GM18519 (cell line): ENCODE measurements at regions not wholly inside any gene's neighbourhood (a gene's known extent, or its start where the extent isn't known, plus 50 kb on each side); places are given as distances from the start of the nearest gene placed in this dataset.

ENCODE experiments used
- ATAC-seq: cut with Tn5 transposase; IDR thresholded peaks from one replicate; pipeline ENCODE4 v1.9.1; 2021; ENCODE audit warnings: mild to moderate bottlenecking, moderate library complexity; ENCODE audit not compliant: unreplicated experiment, low FRiP score

DNA sequence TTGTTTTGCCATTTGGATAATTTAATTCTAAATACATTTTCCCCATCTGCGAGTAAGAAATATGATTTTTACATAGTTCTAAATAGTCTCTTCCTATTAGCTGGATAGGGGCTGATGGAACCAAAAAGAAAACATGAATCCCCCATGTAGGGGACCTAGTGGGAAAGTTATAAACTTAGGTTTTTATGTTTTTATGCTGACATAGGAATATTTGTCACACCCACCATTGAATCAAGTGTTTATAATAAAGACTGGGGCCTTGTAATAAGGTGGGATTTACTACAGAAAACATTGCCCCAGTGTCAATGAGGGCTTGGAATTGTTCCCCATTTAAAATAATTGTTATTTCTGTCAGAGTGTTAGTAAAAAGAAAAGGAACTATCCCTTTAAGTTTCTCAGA is 2506.6 kb downstream of the PCDH7 start:
- ATAC-seq = no peak

DNA sequence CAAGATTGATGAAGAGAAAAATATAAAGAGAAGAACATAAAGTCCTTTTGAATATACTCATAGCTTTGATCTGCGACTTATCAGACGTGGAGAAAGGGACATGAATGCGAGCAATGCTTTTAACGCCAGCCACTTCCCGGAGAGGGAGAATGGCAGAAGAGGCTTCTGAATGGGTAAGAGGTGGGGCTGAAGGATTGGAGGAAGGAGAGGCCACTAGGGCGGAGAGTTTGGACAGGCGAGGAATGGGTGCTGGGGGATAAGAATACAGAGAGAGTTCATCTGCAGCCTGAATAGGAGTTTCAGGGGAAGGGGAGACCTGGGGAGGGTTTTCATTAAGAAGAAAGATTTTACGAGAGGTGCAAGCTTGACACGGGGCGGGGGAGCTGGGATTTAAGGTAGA is 2534.9 kb downstream of the PCDH7 start:
- no peak for ATAC-seq

DNA sequence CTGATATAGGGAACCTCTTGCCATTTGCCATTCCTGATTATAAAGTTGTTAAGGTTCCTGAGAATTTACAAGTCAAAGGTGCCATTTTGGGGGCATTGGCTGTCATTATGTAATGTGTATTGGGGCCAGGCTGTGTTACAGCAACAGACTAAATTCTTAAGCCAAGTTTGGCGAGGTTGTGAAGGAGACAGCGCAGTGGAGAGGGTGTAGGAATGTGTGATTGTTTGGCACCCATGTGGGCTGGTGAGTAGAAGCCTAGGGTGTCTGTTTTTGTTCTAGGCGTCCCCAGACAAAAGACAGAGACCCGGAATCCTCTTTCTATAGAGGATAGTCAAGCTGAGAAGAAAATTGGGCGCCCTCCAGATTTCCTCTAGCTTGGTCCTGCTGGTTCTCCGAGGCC is 2535.3 kb downstream of the PCDH7 start:
- ATAC-seq = no peak

DNA sequence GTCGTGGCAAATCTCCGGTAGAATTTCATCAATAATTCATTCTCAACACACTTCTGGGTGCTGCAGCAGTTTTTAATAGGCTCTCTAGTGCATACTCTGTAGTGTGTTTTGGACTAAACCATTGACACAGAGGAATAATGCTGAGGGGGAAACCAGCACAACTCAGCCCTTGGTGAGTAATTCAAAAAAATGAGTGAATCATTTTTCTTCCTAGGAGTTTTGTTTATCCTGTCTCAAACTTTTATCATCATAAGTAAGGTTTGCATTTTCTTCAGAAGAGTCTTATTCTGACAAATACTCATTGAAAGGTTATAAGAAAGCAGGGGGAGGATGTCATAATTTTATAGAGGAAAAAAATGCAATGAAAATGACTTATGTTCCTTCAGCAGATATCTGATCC is 2542.7 kb downstream of the PCDH7 start:
- no peak for ATAC-seq

DNA sequence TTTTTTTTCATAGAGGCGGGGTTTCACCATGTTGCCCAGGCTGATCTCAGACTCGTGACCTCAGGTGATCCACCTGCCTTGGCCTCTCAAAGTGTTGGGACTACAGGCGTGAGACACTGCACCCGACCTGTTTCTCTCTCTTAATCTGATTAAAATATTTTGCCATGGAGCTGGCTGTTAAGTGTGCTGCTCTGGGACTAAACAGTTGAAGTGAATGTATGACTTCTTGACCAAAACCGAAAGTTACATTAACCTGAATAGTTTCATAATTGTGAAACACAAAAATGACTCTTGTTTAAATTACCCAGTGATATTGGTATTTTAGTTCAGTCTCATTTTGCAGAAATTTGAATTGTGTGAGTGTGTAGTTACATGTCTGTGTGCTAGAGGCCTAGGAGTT is 2548.6 kb downstream of the PCDH7 start:
- no peak for ATAC-seq

DNA sequence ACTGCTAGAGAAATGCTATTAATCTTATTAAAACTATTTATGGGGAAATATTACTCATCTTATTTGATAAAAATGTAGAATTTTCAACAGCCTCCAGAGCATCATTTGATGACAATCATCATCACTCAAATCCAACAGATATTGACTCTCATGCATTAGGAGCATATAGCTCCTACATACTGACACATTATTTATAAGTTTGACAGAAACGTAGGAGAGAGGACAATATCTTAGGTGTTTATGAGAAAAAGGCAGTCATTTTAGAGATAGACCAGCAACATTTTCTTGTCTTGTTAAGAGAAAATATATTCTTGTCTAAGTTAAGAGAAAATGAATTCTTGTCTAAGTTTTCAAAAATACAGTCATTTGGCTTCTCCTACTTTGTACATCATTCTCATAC is 2550.2 kb downstream of the PCDH7 start:
- ATAC-seq = no peak

DNA sequence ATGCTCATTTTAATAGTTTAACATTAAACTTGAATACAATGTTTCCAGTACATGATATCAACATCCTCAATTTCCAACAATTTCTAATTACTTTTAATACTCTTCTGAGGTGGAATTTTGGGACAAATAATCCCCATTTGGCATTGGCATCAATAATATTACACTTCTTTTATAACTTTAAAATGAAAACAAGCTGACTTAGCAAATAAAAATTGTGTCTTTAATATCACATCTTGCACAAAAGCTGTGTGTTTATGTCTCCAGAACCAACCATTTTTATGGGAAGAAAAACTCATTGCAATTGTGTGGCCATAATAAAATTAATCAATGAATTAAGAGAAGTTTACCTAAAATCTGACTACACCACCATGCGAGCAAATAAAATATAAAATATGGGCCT is 2552.6 kb downstream of the PCDH7 start:
- no peak for ATAC-seq

DNA sequence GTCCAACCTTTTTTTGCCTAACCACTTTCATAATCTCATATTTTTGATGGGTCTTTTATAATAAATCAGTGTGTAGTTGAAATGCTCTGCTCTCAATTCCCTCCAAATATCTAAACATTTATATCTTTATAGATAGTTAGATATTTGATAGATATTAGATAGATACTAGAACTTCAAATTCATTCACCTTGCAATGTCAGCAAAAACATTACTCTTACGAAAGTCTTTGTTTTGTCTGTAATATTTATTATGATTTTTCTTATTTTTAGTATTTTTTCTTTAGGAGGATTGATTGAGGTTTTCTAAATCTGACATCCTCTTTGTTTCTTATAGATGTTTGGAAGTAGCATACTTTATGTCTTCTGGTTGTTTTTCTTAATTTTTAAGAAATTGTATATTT is 2563.6 kb downstream of the PCDH7 start:
- no peak for ATAC-seq

DNA sequence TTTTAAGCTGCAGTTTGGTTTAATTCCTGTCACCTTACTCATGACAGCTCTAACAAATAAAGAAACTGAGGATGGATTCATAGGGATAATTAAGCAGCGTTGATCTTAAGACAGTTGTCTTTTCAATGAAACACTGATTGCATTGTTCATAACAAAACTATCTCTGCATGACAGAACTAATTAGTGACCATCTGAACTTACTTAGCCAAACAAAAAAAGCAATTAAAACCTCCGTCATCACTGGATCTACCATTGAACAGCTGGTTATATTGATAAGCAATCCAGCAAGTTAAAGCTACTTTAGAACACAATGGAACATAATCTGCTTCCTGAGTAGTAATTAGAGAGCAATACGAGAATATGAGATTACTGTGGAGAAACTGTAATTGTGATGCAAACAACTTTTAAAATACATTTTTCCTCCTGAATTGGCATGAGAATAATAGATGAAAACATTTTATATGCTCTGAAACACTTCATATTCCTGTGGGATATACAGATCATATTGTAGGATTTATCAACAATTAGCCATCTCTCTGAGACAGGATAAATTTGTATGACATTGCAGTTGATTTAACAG is 2576.8 kb downstream of the PCDH7 start:
- ATAC-seq = no peak

DNA sequence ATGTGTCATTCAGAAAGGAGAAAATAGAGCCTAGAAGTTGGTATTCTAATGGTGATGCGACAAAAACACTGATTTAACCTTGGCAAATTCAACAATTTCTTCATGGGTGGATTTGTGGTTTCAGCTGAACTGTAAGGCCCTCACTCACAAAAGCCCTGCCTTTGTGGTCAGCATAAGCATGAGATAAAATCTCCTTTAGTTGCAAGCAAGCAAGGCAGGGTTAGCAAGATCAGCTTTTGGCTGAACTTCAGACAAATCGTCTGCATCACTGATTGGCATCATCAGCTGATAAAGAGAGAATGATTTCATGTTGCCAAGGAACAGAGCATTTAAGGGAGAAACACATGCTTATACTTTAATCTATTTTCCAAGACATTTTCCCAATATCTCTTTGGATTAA is 2582.2 kb downstream of the PCDH7 start:
- no peak for ATAC-seq

DNA sequence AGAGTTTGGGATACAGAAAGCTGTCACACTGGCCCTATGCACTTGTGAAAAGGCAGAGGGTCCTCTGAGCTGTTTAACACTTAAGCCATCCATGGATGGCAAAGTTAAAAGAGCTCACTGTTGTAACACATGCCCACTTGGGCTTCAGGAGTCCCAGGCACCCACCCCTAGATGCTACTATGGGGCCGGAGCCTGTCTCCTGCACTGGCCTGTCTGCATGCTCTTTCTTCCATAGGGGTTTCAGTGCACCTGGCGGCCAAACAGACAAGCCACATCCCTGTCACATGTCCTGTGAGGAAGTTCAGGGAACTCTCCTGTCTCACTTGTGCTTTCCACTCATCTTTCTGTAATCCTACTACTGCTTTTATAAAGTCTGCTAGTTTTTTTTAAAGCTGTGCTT is 2586.0 kb downstream of the PCDH7 start:
- no peak for ATAC-seq

DNA sequence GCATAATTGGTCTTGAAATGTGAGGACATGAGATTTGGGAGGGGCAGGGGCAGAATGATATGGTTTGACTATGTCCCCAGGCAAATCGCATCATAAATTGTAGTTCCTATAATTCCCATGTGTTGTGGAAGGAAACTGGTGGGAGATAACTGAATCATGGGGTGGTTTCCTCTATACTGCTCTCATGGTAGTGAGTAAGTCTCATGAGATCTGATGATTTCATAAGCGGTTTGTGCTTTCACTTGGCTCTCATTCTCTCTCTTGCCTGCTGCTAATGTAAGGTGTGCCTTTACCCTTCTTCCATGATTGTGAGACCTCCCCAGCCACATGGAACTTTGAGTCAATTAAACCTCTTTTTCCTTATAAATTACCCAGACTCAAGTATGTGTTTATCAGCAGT is 2595.9 kb downstream of the PCDH7 start:
- ATAC-seq = no peak

DNA sequence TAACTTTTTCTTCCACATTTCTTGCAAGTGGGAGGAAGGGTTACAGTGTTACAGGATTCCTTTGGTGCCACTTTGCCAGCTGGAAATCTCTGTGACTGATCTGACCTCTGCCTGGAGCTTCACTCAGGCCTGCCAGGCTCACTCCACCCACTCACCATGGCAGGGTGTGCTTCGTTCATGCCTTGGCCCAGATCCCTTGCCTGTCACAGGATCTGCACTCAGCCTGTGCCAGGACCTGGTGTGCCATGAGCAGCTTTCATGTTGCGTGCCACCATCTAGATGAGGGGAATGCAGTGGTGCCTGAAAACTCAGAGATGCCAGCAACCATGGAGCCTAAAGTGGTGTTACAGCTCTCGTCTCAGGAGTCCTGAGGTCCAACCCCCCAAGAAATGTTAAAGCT is 2596.4 kb downstream of the PCDH7 start:
- ATAC-seq = no peak

DNA sequence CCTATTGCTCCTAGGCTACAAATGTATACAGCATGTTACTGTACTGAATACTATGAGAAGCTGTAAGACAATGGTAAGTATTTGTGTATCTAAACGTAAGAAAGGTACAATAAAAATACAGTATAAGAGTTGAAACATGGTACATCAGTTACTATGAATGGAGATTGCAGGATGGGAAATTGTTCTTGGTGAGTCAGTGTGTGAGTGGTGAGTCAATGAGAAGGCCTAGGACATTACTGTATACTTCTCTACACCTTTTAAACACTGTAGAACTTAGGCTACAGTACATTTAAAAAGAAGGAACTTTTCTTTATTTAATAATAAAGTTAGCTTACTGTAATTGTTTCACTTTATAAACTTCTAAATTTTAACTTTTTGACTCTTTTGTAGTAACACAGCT is 2603.2 kb downstream of the PCDH7 start:
- ATAC-seq = no peak

DNA sequence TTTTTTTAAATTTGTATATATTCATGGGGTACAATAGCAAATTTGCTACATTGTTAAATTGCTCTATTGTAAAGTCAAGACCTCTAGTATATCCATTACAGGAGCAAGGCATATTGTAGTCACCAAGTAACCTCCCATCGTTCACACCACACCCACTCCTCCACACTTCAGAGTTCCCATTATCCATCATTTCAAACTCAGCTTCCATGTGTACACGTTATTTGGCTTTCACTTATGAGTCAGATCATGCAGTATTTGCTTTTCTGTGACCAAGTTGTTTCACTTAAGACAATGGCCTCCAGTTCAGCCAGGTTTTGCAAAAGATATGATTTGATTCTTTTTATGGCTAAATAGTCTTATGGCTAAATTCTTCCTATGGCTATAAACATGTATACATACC is 2614.2 kb downstream of the PCDH7 start:
- ATAC-seq = no peak

DNA sequence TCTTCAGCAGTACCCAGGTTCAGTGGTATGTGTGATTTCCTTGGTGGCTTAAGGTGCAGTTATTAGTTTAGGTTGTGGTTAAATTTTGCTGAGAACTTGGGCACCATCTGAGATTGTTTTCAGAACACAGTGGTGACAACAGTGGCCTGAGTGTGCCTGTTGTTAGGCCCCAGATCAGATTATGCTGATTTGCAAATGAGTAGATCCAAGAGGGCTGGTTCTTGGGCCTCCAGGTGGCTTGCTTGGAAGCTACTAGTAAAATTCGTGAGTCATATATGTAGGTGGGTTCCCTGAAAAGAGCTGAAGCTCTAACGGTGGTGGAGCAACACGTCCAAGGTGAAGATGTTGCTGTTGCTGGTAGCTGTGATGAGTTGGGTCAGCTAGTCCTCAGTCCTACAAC is 2619.6 kb downstream of the PCDH7 start:
- no peak for ATAC-seq

DNA sequence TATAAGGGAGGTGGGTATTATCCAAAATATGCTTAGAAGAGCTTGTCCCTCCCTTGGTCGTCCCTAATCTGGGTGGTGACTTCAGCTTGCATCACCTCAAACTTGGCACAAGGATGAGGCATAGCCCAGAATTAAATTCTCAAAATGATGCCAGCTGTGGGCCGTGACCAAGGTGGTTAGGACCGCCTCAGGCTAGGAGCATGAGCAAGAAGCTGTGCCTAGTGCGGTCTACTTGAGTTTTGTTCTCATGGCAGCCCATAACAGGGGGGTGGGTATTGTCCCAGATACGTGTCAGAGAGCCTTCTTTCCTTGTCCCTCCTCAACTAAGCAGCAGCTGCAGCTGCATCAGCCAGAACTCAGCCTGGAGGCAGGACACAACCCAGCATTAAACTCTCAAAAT is 2620.0 kb downstream of the PCDH7 start:
- no peak for ATAC-seq

DNA sequence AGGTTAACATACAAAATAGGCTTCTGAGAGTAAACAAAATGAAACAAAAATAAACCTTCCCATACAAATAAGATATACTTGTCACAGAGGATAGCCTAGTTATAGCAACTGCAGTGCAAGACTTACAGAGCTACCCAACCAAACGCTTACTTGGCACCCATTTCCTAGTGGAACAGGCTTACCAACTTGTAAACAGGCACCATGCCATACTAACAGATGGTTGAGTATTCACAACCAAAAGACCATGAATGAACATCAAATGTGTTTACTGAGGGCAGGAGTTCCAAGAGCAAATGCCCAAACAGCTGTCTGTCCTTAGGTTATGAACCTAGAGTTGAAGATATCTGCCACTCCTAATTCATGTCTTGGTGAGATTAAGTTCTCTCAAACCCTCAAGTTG is 2629.2 kb downstream of the PCDH7 start:
- ATAC-seq = no peak

DNA sequence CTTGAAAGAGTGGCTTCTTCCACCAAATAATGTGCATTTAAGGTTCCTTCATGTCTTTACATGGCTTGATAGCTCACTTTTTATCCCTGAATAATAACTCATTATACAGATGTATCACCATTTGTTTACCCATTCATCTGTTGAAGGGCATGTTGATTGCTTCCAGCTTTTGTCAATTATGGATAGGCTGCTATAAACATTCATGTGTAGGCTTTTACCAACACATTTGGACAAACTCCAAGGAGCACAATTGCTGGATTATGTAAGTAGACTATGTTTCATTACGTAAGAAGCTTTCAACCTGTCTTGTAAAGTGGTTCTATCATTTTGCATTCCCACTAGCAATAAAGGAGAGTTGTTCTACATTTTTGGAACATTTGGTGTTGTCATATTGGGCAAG is 2637.0 kb downstream of the PCDH7 start:
- ATAC-seq = no peak

DNA sequence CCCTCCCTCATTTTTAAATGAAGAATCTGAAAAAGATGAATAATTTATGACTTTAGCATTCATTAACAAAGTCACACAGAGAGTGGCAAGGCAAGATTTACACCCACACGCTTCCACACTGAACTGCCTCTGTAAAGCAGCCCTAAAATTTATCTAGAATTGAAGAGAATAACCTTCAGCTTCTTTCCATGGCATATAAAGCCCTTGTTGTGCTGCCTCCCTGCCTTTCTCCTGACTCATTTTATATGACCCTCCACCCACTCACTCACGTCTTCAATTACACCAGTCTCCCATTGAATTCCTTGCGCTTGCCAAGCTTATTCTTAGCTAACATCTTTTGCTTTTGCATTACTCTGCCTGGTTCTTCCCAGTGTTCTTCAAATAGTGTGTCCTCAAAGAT is 2649.3 kb downstream of the PCDH7 start:
- no peak for ATAC-seq

DNA sequence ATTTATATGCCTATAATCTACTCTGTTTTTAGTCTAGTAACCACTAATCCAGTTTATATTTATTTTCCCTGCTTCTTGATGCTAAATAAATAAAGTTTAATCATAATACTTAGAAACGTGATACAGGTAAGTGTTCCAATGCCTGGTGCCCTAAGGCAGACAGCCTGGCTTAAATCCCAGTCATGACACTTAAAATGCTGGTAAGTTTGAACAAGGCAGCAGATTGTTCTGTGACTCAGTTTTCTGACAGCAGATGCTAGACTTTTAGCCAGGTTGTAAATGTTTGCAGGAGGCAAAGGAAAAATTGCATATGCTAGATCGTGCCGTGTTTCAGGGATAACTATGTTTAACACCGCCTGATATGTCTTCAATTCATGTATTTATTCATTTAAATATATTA is 2661.6 kb downstream of the PCDH7 start:
- no peak for ATAC-seq

DNA sequence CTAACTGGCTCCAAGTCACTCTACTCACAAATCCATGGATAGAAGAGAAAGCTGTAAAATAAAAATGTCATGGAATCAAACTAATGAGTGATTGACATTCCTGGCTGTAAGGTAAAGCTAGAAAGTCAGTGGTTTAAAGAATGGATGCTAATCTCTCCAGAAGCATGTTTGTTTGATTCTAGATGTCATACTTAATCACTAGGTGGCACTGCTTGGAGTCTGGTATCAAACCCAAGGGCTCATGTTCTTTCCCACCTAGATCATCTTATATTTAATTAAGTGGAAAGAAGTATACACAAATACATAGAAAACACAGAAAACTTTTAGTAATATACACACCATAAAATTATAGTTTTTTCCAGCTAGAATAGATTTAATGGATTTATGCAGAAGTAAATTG is 2666.6 kb downstream of the PCDH7 start:
- ATAC-seq = no peak

DNA sequence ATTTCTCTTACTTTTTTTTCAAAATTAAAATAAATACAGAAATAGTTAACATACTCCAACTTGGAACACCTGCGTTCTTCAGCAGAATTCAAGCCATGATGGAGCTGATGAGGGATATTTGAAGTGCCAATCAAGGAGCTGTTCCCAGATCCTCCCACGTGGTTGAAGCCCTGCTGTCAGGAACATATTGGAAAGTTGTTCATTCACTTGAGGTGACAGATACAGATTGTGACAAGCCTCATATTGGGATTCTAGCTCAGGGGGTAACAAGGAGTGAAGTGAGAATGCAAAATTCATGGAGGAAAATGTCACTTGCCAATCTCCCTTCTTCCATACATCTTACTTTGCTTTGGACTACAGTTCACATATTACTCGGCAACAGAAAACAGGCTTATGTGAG is 2670.8 kb downstream of the PCDH7 start:
- ATAC-seq = no peak
